ENCODE measurements at regions not wholly inside any gene's neighbourhood (a gene's known extent, or its start where the extent isn't known, plus 50 kb on each side); places are given as distances from the start of the nearest gene placed in this dataset.

DNA sequence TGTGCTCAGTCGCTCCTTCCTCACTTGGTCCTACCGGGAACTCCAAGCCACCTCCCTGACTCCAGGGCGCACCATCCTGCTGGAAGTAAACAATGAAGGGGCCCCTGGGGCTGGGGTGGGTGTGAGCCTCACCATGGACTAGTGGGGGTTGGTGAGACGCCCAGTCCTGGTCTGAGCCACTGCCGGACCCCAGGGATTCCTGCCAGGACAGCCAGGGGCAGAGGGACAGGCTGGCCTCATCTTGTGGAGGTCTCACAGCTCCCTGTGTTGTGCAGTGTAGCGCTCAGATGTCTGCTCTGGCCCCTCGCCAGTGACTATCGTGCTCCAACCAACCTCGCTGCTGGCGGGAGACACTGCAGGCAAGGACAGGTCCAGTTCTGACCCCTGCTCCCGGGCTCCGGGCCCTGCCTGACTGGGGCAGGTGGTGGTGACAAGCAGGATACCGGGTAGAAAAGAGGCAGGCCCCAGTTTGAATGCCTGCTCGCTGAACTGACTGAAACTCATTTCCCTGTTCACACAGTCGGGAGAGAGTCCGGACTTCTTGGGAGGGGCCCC lies 1021.4 kb downstream of the BRD1 start:
- Mint-ChIP-seq H3K4me1 (no peaks in the 10 kb centered on the region), H3K36me3 (ENCODE audit: low read depth) (peaks cover 3% of the 10 kb centered on the region; the same call in 2 of the 3 replicates), H3K27ac (no peak overlapping the region), H3K9me3 (peaks cover 3% of the 10 kb centered on the region; the same call in 2 of the 3 replicates), H3K27me3 (ENCODE audit: insufficient read depth, low read depth, poor library complexity) (peaks cover 6% of the 10 kb centered on the region), H3K4me3 (no peak overlapping the region)
- no peak overlapping the region for H2AFZ ChIP-seq
- no peak overlapping the region for H3K4me3 ChIP-seq
- H3K27ac ChIP-seq (ENCODE audit: low read depth) = no peak overlapping the region
- no peaks in the 10 kb centered on the region for H4K20me1 ChIP-seq (replicated peaks; ENCODE audit: insufficient read depth)
- H3K4me1 ChIP-seq (ENCODE audit: insufficient read depth) = no peaks in the 10 kb centered on the region
- no peaks in the 10 kb centered on the region for H3K36me3 ChIP-seq (ENCODE audit: insufficient read depth)
- H3K4me2 ChIP-seq = no peak overlapping the region
- no peaks in the 10 kb centered on the region for H3K79me2 ChIP-seq (replicated peaks; ENCODE audit: insufficient read depth)
- no peaks in the 10 kb centered on the region for H3K9me2 ChIP-seq (ENCODE audit: insufficient read depth)
- no peaks in the 10 kb centered on the region for H3F3A ChIP-seq (replicated peaks; ENCODE audit: low read depth)
- TF ChIP-seq CREB1 (CRISPR knock-in tag; IDR thresholded peaks at IDR 0.05; ENCODE audit: low read depth) = no peak
- TF ChIP-seq CTCF (conservative IDR thresholded peaks at IDR 0.05; ENCODE audit: low read depth in 2 of 2) = no peak
- TF ChIP-seq POLR2AphosphoS5 (IDR thresholded peaks at IDR 0.05; ENCODE audit: low read depth) = no peak
- TF ChIP-seq ZNF114 (CRISPR knock-in tag; IDR thresholded peaks at IDR 0.05) = no peak
- TF ChIP-seq, protein P1, sequence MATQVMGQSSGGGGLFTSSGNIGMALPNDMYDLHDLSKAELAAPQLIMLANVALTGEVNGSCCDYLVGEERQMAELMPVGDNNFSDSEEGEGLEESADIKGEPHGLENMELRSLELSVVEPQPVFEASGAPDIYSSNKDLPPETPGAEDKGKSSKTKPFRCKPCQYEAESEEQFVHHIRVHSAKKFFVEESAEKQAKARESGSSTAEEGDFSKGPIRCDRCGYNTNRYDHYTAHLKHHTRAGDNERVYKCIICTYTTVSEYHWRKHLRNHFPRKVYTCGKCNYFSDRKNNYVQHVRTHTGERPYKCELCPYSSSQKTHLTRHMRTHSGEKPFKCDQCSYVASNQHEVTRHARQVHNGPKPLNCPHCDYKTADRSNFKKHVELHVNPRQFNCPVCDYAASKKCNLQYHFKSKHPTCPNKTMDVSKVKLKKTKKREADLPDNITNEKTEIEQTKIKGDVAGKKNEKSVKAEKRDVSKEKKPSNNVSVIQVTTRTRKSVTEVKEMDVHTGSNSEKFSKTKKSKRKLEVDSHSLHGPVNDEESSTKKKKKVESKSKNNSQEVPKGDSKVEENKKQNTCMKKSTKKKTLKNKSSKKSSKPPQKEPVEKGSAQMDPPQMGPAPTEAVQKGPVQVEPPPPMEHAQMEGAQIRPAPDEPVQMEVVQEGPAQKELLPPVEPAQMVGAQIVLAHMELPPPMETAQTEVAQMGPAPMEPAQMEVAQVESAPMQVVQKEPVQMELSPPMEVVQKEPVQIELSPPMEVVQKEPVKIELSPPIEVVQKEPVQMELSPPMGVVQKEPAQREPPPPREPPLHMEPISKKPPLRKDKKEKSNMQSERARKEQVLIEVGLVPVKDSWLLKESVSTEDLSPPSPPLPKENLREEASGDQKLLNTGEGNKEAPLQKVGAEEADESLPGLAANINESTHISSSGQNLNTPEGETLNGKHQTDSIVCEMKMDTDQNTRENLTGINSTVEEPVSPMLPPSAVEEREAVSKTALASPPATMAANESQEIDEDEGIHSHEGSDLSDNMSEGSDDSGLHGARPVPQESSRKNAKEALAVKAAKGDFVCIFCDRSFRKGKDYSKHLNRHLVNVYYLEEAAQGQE (IDR thresholded peaks at IDR 0.05; ENCODE audit: unreplicated experiment) = no peak
- TF ChIP-seq, protein P2, sequence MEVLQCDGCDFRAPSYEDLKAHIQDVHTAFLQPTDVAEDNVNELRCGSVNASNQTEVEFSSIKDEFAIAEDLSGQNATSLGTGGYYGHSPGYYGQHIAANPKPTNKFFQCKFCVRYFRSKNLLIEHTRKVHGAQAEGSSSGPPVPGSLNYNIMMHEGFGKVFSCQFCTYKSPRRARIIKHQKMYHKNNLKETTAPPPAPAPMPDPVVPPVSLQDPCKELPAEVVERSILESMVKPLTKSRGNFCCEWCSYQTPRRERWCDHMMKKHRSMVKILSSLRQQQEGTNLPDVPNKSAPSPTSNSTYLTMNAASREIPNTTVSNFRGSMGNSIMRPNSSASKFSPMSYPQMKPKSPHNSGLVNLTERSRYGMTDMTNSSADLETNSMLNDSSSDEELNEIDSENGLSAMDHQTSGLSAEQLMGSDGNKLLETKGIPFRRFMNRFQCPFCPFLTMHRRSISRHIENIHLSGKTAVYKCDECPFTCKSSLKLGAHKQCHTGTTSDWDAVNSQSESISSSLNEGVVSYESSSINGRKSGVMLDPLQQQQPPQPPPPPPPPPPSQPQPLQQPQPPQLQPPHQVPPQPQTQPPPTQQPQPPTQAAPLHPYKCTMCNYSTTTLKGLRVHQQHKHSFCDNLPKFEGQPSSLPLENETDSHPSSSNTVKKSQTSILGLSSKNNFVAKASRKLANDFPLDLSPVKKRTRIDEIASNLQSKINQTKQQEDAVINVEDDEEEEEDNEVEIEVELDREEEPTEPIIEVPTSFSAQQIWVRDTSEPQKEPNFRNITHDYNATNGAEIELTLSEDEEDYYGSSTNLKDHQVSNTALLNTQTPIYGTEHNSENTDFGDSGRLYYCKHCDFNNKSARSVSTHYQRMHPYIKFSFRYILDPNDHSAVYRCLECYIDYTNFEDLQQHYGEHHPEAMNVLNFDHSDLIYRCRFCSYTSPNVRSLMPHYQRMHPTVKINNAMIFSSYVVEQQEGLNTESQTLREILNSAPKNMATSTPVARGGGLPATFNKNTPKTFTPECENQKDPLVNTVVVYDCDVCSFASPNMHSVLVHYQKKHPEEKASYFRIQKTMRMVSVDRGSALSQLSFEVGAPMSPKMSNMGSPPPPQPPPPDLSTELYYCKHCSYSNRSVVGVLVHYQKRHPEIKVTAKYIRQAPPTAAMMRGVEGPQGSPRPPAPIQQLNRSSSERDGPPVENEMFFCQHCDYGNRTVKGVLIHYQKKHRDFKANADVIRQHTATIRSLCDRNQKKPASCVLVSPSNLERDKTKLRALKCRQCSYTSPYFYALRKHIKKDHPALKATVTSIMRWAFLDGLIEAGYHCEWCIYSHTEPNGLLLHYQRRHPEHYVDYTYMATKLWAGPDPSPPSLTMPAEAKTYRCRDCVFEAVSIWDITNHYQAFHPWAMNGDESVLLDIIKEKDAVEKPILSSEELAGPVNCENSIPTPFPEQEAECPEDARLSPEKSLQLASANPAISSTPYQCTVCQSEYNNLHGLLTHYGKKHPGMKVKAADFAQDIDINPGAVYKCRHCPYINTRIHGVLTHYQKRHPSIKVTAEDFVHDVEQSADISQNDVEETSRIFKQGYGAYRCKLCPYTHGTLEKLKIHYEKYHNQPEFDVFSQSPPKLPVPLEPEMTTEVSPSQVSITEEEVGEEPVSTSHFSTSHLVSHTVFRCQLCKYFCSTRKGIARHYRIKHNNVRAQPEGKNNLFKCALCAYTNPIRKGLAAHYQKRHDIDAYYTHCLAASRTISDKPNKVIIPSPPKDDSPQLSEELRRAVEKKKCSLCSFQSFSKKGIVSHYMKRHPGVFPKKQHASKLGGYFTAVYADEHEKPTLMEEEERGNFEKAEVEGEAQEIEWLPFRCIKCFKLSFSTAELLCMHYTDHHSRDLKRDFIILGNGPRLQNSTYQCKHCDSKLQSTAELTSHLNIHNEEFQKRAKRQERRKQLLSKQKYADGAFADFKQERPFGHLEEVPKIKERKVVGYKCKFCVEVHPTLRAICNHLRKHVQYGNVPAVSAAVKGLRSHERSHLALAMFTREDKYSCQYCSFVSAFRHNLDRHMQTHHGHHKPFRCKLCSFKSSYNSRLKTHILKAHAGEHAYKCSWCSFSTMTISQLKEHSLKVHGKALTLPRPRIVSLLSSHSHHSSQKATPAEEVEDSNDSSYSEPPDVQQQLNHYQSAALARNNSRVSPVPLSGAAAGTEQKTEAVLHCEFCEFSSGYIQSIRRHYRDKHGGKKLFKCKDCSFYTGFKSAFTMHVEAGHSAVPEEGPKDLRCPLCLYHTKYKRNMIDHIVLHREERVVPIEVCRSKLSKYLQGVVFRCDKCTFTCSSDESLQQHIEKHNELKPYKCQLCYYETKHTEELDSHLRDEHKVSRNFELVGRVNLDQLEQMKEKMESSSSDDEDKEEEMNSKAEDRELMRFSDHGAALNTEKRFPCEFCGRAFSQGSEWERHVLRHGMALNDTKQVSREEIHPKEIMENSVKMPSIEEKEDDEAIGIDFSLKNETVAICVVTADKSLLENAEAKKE (CRISPR knock-in tag; IDR thresholded peaks at IDR 0.05) = no peak
- no peak for TF ChIP-seq ETS1 (IDR thresholded peaks at IDR 0.05)
- no peak for TF ChIP-seq ZNF331 (CRISPR knock-in tag; IDR thresholded peaks at IDR 0.05; ENCODE audit: low read depth)
- no peak for TF ChIP-seq STAT1 (IDR thresholded peaks at IDR 0.05; ENCODE audit: unreplicated experiment)
- TF ChIP-seq EZH2 (IDR thresholded peaks at IDR 0.05; ENCODE audit: low read depth, unreplicated experiment) = no peak
- TF ChIP-seq JUNB (IDR thresholded peaks at IDR 0.05; ENCODE audit: unreplicated experiment) = no peak
- no peak for TF ChIP-seq NANOG (IDR thresholded peaks at IDR 0.05; ENCODE audit: borderline replicate concordance)
- TF ChIP-seq EZH2phosphoT487 (IDR thresholded peaks at IDR 0.05; ENCODE audit: unreplicated experiment) = no peak
- no peak for ATAC-seq
- H3K27me3 ChIP-seq (ENCODE audit: insufficient read depth) = no peaks in the 10 kb centered on the region
- no peak for DNase-seq (ENCODE audit: low spot score)

Data from GM23338 (cell line).